ENCODE measurements at regions not wholly inside any gene's neighbourhood (a gene's known extent, or its start where the extent isn't known, plus 50 kb on each side); places are given as distances from the start of the nearest gene placed in this dataset.
"Not testable (repeated sequence)": the region's sequence is repeated elsewhere in the genome, so short reads cannot be mapped to it uniquely, and the experiment has no call there.

GRCh38 chr10:8315619-8316021, 261.1 kb downstream of the GATA3 start:
- no peak for DNase-seq

GRCh38 chr10:8316284-8316683, 261.8 kb downstream of the GATA3 start:
- DNase-seq, result no peak

GRCh38 chr10:8318429-8318828, 263.9 kb downstream of the GATA3 start:
- DNase-seq, result not testable (repeated sequence)

DNA sequence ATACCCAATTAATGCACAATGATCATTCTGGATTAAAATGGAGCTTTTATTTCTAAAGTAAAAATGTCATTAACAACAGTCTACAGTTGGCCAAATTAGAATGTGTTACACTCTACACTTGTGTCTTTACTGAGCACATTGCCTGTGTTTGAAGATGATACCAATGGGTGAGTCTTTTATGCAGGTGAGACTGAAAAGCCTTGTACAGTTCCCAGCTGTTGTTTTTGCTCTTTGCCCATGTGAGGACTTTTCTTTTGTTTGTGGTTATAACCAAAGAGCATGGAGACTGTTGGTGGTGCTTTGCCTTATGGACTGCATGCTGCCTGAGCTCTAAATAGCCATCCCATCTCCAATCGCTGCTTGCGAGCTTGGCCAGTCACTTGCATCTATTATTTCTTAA, 264.5 kb downstream of the GATA3 start:
- no peak for DNase-seq

DNA sequence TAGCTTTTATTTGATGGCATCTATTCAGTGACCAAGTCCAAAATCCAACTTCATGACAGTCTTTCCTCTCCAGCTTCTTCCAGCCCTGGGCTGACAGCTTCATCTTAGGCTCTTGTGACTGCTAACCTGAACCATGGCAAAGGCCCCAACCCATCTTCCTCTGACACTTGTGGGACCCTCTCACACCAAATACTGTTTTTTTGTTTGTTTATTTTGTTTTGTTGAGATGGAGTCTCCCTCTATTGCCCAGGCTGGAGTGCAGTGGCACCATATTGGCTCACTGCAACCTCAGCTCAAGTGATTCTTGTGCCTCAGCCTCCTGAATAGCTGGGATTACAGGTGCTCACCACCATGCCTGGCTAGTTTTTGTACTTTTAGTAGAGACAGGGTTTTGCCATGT, 265.2 kb downstream of the GATA3 start:
- DNase-seq, result no peak

GRCh38 chr10:8321990-8322389, 267.5 kb downstream of the GATA3 start:
- DNase-seq, result no peak

GRCh38 chr10:8323428-8324054, 269.1 kb downstream of the GATA3 start:
- DNase-seq, result no peak

DNA sequence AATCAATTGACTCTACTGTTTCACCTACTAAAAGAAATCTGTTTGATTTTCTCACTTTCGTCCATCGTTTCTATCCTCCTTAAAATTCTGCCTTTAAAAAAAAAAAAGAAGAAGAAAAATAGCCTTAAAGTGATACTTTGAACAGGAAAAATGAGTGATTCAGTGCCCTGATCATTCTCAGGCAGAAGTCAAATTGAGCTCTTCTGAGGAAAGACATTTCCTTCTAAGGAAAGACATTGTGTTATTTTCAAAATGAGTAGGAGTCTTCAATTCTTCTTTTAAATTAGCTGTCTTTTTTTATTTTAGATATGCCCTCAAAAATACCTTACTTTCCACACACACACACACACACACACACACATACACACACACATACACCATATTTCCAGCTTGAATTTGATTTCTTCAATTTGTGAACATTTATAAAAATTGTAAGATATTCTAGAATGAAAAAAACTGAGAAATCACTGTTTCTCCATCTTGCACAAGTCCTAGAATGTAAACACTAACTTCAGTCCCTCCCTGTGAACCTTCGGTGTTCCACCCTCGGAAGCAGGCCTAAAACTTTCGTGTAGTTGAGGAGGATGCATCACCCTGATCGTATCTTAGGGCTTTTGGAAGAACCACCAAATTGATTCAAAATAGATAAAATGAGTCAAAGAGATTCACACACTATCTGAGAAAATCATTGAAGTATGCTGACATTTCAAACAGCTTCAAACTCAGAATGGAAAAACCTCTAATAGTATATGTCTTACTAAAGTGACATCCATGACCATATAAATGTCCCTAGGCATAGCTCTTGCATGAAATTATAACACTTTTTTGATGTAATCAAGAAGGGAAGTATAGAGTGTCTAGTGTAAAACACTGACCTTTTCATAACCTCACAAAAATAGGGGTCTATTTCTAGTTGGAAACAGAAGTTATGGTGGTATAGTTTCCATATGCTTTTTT, 270.8 kb downstream of the GATA3 start:
- no peak for DNase-seq

GRCh38 chr10:8326396-8327139, 272.1 kb downstream of the GATA3 start:
- no peak for DNase-seq

GRCh38 chr10:8327140-8327423, 272.6 kb downstream of the GATA3 start:
- DNase-seq, result no peak

DNA sequence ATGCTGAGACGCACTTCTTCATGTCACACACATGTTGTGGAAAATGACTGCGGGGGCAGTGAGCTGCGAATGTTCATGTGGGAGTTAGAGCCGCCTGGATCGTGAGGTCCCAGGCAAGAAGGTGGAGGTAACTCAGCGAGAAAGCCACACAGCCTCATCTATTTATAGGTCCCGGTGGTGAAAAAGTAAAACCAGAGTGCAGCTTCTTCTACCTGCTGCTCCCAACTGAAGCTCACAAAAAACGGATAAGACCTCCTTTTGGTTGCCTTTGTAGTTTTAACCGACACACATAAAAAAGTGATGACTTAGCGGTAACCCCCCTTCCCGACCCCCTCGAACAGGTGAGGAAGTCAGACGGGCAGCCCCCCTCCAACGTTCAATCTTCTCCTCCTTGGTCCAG, 276.9 kb downstream of the GATA3 start:
- no peak for DNase-seq

DNA sequence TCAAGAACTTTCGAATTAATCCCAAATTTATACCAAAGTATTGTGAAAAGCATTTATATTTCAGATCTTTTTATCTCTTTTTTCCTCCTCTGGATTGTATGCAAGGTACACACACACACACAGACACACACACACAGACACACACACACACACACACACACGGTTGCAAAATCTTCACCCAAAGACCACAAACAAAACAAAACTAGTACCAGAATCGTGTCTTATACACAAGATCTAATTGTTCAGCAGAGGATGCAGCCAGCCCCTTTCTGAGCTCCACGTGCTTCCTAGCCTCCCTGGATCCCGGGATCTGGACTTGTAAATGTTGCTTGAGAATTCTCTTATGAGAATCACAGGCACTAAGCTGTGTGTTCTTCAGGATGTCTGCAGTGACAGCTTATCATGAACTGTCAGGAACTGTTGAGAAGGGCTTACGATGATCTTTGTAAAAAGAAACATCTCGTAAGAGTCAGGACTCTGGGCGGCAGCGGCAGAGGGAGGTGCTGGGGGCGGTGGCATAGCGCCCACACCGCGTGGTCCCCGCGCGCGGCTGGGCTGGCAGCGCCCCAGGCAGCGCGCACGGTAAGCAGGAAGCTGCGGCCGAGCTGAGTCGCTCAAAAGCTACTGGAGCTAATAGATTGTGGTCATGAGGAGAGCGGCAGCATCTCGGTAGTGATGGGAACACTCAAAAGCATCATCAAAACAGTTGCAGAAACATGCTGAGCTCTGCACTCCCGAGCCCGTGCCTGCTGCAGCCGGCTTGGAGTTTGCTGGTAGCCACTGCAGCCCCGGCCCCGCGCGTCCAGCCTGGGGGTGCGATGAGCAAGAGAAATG, 277.6 kb downstream of the GATA3 start:
- no peak for DNase-seq

GRCh38 chr10:8332730-8333111, 278.2 kb downstream of the GATA3 start:
- no peak for DNase-seq

DNA sequence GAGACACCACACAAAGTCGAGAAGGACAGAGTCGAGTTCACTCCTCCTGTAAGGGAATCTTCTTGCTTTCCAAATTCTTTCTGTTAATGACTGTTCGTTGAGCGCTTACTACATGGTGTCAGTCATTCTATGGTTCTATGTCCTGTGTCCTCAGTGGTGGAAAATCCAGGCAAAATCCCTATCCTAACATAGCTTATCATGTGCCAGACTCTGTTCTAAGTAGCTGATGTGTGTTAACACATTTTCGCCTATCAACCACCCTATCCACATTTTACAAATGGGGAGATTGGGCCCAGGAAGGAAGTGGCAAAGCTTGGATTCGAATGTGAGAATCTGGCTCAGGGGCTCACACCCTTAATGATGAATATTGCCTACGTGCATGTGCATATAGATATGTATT, 280.1 kb downstream of the GATA3 start:
- no peak for DNase-seq

GRCh38 chr10:8336629-8337331, 282.3 kb downstream of the GATA3 start:
- no peak for DNase-seq

DNA sequence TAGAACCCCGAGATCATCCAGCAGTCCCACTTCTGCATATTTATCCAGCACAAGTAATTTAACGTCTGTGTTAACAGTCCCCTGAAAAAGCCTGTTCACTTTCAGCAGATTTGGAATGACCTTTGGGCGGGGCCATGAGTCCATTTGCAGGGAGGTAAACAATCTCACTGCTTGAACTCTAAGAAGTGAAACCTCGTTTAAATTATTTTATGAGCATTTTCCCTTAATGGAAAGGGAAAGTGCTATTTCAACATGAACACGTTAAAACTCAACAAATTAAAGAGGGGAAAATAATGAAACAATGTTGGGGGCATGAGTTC, 282.8 kb downstream of the GATA3 start:
- no peak for DNase-seq

DNA sequence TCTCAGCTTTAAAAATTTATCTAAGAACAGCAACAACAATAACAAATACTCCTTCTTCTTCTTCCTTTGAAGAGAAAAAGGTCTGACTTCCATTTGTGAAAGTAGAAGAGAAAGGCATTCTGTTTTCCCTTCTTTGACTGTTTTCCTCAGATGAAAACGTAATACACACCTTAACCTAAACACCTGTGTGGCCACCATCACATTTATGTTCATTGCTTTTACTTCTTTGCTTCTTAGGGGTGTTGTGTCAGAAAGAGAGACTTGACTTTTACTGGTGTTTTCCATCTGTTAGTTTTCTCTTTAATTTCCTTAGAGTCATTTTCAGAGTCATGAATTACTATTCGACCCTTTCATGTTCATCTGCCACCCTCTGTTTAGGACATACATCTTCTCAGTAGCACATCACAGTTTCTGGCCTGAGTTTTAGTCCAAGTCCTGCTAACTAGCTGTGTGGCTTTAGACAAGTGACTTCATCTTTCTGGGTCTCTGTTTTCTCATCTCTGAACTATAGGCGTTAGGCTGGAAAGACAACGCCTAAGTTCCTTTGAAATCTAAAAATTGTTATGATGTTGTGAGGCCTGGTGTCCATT, 283.8 kb downstream of the GATA3 start:
- DNase-seq, result no peak

DNA sequence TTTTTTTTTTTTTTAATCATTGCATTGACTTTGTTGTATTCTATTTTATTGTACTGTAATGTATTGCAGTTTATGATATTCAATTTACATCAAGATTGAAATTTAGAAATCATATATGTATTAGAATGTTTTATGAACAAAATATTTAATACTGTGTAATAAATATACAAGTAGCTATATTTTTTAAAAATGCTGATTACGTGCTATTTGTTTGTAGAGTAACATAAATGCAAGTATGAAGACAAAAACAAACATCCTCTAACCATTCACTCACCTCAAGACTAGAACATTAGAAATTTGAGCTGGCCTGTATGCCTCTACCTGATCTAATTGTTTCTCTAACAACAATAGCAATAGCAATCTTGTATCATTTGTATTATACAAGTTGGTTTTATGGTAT, 290.3 kb downstream of the GATA3 start:
- no peak for DNase-seq

- DNase-seq, result no peak
Observed at GRCh38 chr10:8346861-8347260, 292.4 kb downstream of the GATA3 start.

- not testable (repeated sequence) for DNase-seq
Observed at GRCh38 chr10:8347614-8348013, 293.1 kb downstream of the GATA3 start.

GRCh38 chr10:8349610-8350249, 295.2 kb downstream of the GATA3 start:
- DNase-seq, result no peak

Measured in NCI-H2171 treated with DMSO at 0.1 percent for 48 hours (cell line).